ENCODE measurements at regions not wholly inside any gene's neighbourhood (a gene's known extent, or its start where the extent isn't known, plus 50 kb on each side); places are given as distances from the start of the nearest gene placed in this dataset.

- no peak for DNase-seq
- no peak for TF ChIP-seq CTCF (IDR thresholded peaks at IDR 0.05; ENCODE audit: low read length)
- no peak for TF ChIP-seq EZH2 (optimal IDR thresholded peaks at IDR 0.05; ENCODE audit: low read depth, low read length)
- TF ChIP-seq EZH2phosphoT487 (IDR thresholded peaks at IDR 0.05; ENCODE audit: low read length) = no peak
- H3K4me2 ChIP-seq (ENCODE audit: low read depth, low read length) = no peak overlapping the region
- H3K27me3 ChIP-seq (replicated peaks; ENCODE audit: insufficient read depth, low read length) = no peaks in the 10 kb centered on the region
- no peaks in the 10 kb centered on the region for H3K9me2 ChIP-seq (replicated peaks; ENCODE audit: insufficient read depth, low read length)
- no peak overlapping the region for H3K9ac ChIP-seq (ENCODE audit: low read length)
- no peaks in the 10 kb centered on the region for H3K9me3 ChIP-seq (replicated peaks; ENCODE audit: insufficient read depth, low read length)
- H3K36me3 ChIP-seq (replicated peaks; ENCODE audit: insufficient read depth, low read length) = no peaks in the 10 kb centered on the region
- H3K79me2 ChIP-seq (ENCODE audit: low read length) = no peaks in the 10 kb centered on the region
- H3K4me1 ChIP-seq (ENCODE audit: low read length) = no peaks in the 10 kb centered on the region
- no peak overlapping the region for H3K4me3 ChIP-seq (ENCODE audit: low read length)
- no peaks in the 10 kb centered on the region for H3F3A ChIP-seq (ENCODE audit: insufficient read depth, low read length)
- no peak overlapping the region for H2AFZ ChIP-seq (ENCODE audit: low read length)
- H3K27ac ChIP-seq (ENCODE audit: low read length) = no peak overlapping the region
- no peaks in the 10 kb centered on the region for H4K20me1 ChIP-seq (ENCODE audit: insufficient read depth, low read length)
These were observed 76.3 kb upstream of the CCDC39 start for GRCh38 chr3:180755556-180755955.

GRCh38 chr3:180762866-180763265 is 83.6 kb upstream of the CCDC39 start:
- no peaks in the 10 kb centered on the region for H3K9me2 ChIP-seq (replicated peaks; ENCODE audit: insufficient read depth, low read length)
- TF ChIP-seq EZH2 (optimal IDR thresholded peaks at IDR 0.05; ENCODE audit: low read depth, low read length) = no peak
- no peak for TF ChIP-seq CTCF (IDR thresholded peaks at IDR 0.05; ENCODE audit: low read length)
- TF ChIP-seq EZH2phosphoT487 (IDR thresholded peaks at IDR 0.05; ENCODE audit: low read length) = no peak
- H3F3A ChIP-seq (ENCODE audit: insufficient read depth, low read length) = no peaks in the 10 kb centered on the region
- H3K9ac ChIP-seq (ENCODE audit: low read length) = no peak overlapping the region
- no peaks in the 10 kb centered on the region for H4K20me1 ChIP-seq (ENCODE audit: insufficient read depth, low read length)
- peak overlapping the region; percentile 32 for H2AFZ ChIP-seq (ENCODE audit: low read length)
- H3K4me1 ChIP-seq (ENCODE audit: low read length) = no peaks in the 10 kb centered on the region
- H3K79me2 ChIP-seq (ENCODE audit: low read length) = no peaks in the 10 kb centered on the region
- DNase-seq = no peak
- no peak overlapping the region for H3K4me3 ChIP-seq (ENCODE audit: low read length)
- no peaks in the 10 kb centered on the region for H3K36me3 ChIP-seq (replicated peaks; ENCODE audit: insufficient read depth, low read length)
- H3K9me3 ChIP-seq (replicated peaks; ENCODE audit: insufficient read depth, low read length) = no peaks in the 10 kb centered on the region
- no peak overlapping the region for H3K27ac ChIP-seq (ENCODE audit: low read length)
- H3K4me2 ChIP-seq (ENCODE audit: low read depth, low read length) = peak overlapping the region; percentile 14; the same call in 1 of the 2 replicates
- no peaks in the 10 kb centered on the region for H3K27me3 ChIP-seq (replicated peaks; ENCODE audit: insufficient read depth, low read length)

- no peak overlapping the region for H2AFZ ChIP-seq (ENCODE audit: low read length)
- H3K36me3 ChIP-seq (replicated peaks; ENCODE audit: insufficient read depth, low read length) = no peaks in the 10 kb centered on the region
- DNase-seq = no peak
- no peak overlapping the region for H3K9ac ChIP-seq (ENCODE audit: low read length)
- no peaks in the 10 kb centered on the region for H3K27me3 ChIP-seq (replicated peaks; ENCODE audit: insufficient read depth, low read length)
- H3K79me2 ChIP-seq (ENCODE audit: low read length) = no peaks in the 10 kb centered on the region
- H3F3A ChIP-seq (ENCODE audit: insufficient read depth, low read length) = no peaks in the 10 kb centered on the region
- no peaks in the 10 kb centered on the region for H3K4me1 ChIP-seq (ENCODE audit: low read length)
- TF ChIP-seq EZH2 (optimal IDR thresholded peaks at IDR 0.05; ENCODE audit: low read depth, low read length) (no peak), CTCF (IDR thresholded peaks at IDR 0.05; ENCODE audit: low read length) (no peak)
- no peak overlapping the region for H3K4me3 ChIP-seq (ENCODE audit: low read length)
- H3K27ac ChIP-seq (ENCODE audit: low read length) = no peak overlapping the region
- no peaks in the 10 kb centered on the region for H4K20me1 ChIP-seq (ENCODE audit: insufficient read depth, low read length)
- no peak overlapping the region for H3K4me2 ChIP-seq (ENCODE audit: low read depth, low read length)
- no peaks in the 10 kb centered on the region for H3K9me2 ChIP-seq (replicated peaks; ENCODE audit: insufficient read depth, low read length)
- no peaks in the 10 kb centered on the region for H3K9me3 ChIP-seq (replicated peaks; ENCODE audit: insufficient read depth, low read length)
These were observed 85.2 kb upstream of the CCDC39 start for GRCh38 chr3:180764481-180764880.
